AG20443 (cell line): ENCODE measurements at regions not wholly inside any gene's neighbourhood (a gene's known extent, or its start where the extent isn't known, plus 50 kb on each side); places are given as distances from the start of the nearest gene placed in this dataset.

Experiments used
- DNase-seq: peaks from one replicate; pipeline ENCODE4 v3.0.0; 2012; ENCODE audit warnings: low spot score, mixed read lengths

DNA sequence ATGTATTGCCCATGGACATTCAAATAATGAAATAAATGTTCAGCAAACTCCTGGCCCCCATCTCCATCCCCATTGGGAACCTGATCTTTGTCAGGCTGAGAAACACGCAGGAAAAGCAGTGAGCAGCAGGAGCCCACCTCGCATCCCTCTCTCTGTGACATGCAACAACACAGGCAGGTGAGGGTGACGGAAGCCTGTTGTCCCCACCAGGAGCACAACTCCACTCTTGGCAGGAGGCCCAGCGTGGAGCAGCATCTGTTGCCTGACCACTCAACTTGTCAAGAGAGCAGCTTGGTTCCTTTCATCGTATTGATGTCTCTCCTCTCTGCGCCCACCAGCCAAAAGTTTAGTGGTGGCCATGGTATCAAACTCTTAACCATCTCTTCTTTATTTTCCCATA lies 586.9 kb upstream of the ARID1B start:
- no peak for DNase-seq

- DNase-seq = no peak
These were observed 587.5 kb upstream of the ARID1B start for GRCh38 chr6:156189714-156190113.

DNA sequence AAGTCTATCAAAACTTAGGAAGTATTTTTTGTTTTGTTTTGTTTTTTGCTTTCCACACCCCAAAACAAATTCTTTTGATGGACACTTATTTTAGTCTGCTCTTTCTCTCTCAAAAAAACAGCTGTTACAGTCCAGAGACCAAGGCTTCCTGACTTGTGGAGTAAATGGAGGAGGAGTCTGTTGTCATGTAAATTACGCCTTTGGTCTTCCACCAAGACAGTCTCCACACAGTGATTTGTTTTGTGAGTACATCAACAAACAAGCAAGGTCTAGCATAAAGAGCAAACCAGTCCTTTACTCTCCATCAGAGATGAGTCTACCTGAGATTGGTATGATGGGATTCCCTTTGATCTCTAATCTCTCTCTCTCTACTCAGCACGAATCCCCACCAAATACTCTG lies 588.0 kb upstream of the ARID1B start:
- no peak for DNase-seq

DNA sequence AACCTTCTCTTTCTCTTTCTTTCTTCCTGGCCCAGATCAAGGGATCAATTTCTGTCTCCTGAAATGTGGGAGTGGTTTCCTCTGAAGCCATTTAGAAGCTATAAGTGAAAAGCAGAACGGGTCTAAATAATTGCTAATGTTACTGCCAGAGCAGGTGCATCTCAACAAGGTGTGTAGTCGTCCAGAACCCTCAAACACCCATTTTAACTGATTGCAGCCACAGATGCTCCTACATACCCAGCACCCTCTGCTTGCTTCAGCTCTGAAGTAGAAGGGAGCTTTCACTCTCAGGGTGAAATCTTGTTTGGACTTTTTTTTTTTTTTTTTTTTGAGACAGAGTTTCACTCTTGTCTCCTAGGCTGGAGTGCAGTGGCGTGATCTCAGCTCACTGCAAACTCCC lies 592.1 kb upstream of the ARID1B start:
- DNase-seq = no peak

DNA sequence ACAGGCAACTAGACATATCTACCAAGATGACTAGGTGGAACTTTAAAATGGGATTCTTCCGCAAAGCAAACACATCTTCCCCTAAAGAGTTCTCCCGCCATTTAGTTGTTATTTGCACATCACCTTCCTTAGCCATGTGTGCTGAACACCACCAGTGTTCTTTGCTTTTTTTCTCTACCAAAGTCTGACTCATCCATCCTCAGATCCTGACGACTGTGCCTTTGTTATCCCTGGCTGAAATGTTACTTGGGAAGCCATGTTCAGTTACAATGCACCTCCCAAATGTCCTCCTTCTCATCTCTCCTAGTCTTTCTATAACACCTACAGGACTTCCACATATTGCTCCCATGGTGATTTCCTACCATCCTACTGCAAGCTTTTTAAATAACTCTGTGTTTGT lies 593.5 kb upstream of the ARID1B start:
- no peak for DNase-seq

DNA sequence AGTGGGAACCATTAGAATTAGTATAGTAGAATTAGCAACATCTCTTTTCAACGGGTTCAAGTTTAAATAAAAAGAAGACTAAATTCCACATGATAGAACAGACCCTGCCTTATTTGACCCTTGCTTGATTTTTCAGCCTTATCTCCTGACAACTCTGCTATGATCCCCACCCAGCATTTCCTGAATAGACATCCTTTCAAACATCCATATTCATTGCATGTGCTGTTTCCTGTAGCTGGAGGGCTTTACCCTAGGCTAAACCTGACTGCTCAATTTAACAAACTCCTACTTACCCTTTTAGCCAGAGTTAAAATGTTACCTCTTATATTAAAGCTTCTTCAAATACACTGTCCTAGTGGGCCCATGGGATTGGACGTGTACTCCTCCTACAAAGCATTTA lies 594.8 kb upstream of the ARID1B start:
- no peak for DNase-seq

DNA sequence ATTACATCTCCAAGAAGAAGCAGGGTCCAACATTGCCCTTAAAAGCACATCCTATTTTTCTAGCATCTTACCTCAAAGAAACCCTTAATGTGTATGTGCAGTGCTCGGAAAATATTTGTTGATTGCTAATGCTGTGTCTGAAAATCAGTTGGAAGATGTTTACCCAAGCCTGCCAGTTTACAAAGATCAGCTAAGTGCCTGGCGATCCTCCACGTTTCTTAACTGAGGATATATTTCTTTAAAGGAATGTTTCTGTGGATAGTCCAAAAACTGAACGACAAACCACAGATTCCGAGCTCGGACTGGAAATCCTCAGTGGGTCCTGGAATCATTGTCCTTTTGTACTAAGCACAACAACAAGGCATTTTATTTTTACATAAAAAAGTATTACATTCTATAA lies 595.7 kb upstream of the ARID1B start:
- DNase-seq = no peak

GRCh38 chr6:156175971-156176421 lies 601.2 kb upstream of the ARID1B start:
- DNase-seq = no peak

DNA sequence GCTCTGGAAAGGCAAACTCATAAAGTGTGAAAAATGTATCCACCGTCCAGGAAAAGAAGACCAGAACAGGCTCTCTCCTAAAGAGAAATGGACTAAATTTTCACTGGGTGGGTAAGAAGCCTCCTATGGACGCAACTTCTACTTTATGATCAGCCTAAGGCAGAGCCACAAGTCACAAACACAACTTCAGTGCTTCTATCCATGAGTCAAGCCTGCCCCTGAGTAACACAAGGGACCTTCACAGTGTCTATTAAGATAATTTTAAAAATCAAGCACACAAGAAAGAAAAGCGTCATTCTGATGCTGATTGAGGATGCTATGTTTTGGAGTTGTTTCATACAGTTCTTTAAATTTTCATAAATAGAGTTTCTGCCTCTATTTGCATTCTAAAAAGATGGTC lies 601.7 kb upstream of the ARID1B start:
- no peak for DNase-seq

DNA sequence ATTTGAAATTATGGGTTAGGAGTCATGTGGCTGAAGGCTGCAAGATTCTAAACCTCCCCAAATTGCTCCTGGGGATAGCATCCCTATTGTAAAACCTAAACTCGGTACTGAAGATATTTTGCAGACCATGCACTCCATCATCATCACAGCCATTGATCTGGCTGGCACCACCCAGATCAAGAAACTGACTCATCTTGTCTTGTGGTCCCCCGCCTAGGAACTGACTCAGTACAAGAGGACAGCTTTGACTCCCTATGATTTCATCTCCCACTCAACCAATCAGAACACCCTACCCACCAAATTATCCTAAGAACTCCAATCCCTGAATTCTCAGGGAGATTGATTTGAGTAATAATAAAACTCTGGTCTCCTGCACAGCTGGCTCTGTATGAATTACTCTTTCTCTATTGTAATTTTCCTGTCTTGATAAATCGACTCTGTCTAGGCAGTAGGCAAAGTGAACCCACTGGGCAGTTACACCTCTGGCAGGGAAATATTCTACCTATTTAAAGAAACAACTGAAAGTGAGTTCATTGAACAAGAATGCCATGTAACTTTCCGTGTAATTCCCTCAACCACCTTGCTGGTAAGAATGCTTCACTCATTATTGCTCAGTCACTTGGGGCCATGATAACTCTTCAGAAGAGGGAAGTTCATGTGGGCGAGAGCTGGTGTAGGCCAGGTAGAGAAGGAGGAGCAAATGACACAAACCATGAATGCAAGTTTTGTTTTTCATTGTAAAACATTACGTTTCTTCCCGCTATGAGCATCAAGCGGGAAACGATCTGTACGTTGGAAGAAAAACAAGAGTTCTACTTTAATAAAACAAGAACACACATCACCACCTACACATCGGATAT lies 602.9 kb upstream of the ARID1B start:
- no peak for DNase-seq

GRCh38 chr6:156169371-156169770 lies 607.8 kb upstream of the ARID1B start:
- DNase-seq = no peak

GRCh38 chr6:156167625-156168071 lies 609.5 kb upstream of the ARID1B start:
- no peak for DNase-seq

- DNase-seq = peak; percentile 9
These were observed 610.1 kb upstream of the ARID1B start for GRCh38 chr6:156167016-156167624.

GRCh38 chr6:156166093-156166492 lies 611.1 kb upstream of the ARID1B start:
- no peak for DNase-seq

- DNase-seq = no peak
These were observed 612.3 kb upstream of the ARID1B start for GRCh38 chr6:156164701-156165452.

DNA sequence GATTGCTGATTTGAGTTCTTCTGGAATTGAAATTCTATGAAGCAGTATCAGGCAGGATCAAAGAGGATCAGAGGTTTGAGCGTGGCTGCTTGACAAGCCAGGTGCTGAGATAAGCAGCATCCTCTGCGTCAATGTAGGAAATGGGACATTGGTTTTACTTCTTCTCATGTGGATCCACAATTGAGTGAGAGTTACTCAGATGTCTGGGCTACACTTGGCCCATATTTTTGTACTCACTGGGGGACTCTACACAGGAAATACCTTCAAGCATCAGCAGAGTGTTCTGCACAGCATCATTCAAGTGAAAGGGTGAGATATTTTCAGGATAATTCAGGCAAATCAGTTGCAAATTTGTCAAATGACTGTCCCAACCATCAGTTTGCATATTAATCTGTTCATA lies 613.9 kb upstream of the ARID1B start:
- DNase-seq = no peak

GRCh38 chr6:156161471-156161870 lies 615.7 kb upstream of the ARID1B start:
- no peak for DNase-seq

- DNase-seq = no peak
These were observed 616.4 kb upstream of the ARID1B start for GRCh38 chr6:156160795-156161165.

GRCh38 chr6:156160007-156160794 lies 617.0 kb upstream of the ARID1B start:
- no peak for DNase-seq

- no peak for DNase-seq
These were observed 622.3 kb upstream of the ARID1B start for GRCh38 chr6:156154896-156155295.

GRCh38 chr6:156150391-156150790 lies 626.8 kb upstream of the ARID1B start:
- no peak for DNase-seq

DNA sequence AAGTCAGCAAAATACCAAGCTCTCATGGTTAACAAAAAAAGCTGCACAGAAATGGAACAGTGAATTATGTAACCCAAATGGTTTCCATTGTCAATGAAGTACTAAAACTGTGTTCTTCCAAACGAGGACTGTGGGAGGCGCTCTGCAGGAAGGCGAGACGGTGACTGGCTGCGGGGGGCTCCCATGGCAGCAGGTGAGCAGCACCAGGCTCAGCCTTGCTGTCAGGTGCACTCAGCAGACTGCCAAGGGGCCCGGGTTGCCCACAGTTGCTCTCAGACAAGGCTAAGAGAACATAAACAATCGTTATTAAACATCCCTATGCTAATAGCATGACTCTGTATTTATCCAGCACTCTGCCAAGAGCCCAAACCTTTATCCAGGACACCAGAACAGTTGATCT lies 630.3 kb upstream of the ARID1B start:
- no peak for DNase-seq
